Osteoblast (primary cell): ENCODE measurements at regions not wholly inside any gene's neighbourhood (a gene's known extent, or its start where the extent isn't known, plus 50 kb on each side); places are given as distances from the start of the nearest gene placed in this dataset.

Source experiments
- DNase-seq: peaks from one replicate; pipeline ENCODE4 v3.0.0; 2011; ENCODE audit warnings: low spot score, mixed read lengths; ENCODE audit not compliant: insufficient read length; ENCODE audit errors: missing footprints
- H2AFZ ChIP-seq: 2 replicates; pipeline ENCODE4 v1.6.0; 2011; ENCODE audit warnings: mild to moderate bottlenecking, low read length
- H3K27ac ChIP-seq: 2 replicates; pipeline ENCODE4 v1.5.1; 2011; ENCODE audit warnings: mild to moderate bottlenecking, low read depth, low read length, moderate library complexity
- H3K27me3 ChIP-seq: 2 replicates; pipeline ENCODE4 v1.6.0; 2012; ENCODE audit warnings: mild to moderate bottlenecking, control low read depth, inconsistent platforms, low read length, moderate library complexity; ENCODE audit not compliant: insufficient read depth
- H3K36me3 ChIP-seq: 2 replicates; pipeline ENCODE4 v1.5.1; 2011; ENCODE audit warnings: mild to moderate bottlenecking, low read length, control low read depth, moderate library complexity; ENCODE audit not compliant: insufficient read depth
- H3K4me1 ChIP-seq: 2 replicates; pipeline ENCODE4 v1.5.1; 2011; ENCODE audit warnings: mild to moderate bottlenecking, low read length, control low read depth, moderate library complexity; ENCODE audit not compliant: insufficient read depth
- H3K4me2 ChIP-seq: 2 replicates; pipeline ENCODE4 v1.6.0; 2011; ENCODE audit warnings: mild to moderate bottlenecking, low read length; ENCODE audit not compliant: insufficient read depth
- H3K4me3 ChIP-seq: fragments of 200-600 bp; sonication (generic); 3 replicates; pipeline ENCODE4 v1.5.1; 2012; ENCODE audit warnings: mild to moderate bottlenecking, low read length, inconsistent platforms; ENCODE audit not compliant: insufficient read depth
- H3K79me2 ChIP-seq: 2 replicates; pipeline ENCODE4 v1.6.0; 2012; ENCODE audit warnings: mild to moderate bottlenecking, low read length, control low read depth, inconsistent platforms; ENCODE audit not compliant: insufficient read depth
- H3K9me3 ChIP-seq: 2 replicates; pipeline ENCODE4 v1.5.1; 2011; ENCODE audit warnings: low read depth, low read length, control low read depth
- H4K20me1 ChIP-seq: 2 replicates; pipeline ENCODE4 v1.6.0; 2012; ENCODE audit warnings: mild to moderate bottlenecking, low read length, control low read depth; ENCODE audit not compliant: insufficient read depth
- CTCF ChIP-seq: IDR thresholded peaks from 2 replicates; pipeline ENCODE4 v1.5.1; 2011; ENCODE audit warnings: mild to moderate bottlenecking, low read depth, low read length, moderate library complexity; ENCODE audit errors: extremely low read depth

- H2AFZ ChIP-seq, result no peak overlapping the region
- H4K20me1 ChIP-seq, result no peaks in the 10 kb centered on the region
- no peak overlapping the region for H3K4me2 ChIP-seq
- no peaks in the 10 kb centered on the region for H3K79me2 ChIP-seq
- no peak overlapping the region for H3K4me3 ChIP-seq
- H3K27me3 ChIP-seq, result no peaks in the 10 kb centered on the region
- H3K4me1 ChIP-seq, result no peaks in the 10 kb centered on the region
- no peaks in the 10 kb centered on the region for H3K36me3 ChIP-seq
- H3K27ac ChIP-seq, result no peak overlapping the region
- no peaks in the 10 kb centered on the region for H3K9me3 ChIP-seq
- no peak for DNase-seq
- TF ChIP-seq CTCF, result no peak
These were observed 249.5 kb downstream of the RPS24 start for GRCh38 chr10:78283069-78283682.

GRCh38 chr10:78284381-78284780 lies 250.7 kb downstream of the RPS24 start:
- no peak overlapping the region for H2AFZ ChIP-seq
- no peaks in the 10 kb centered on the region for H4K20me1 ChIP-seq
- DNase-seq, result no peak
- H3K4me2 ChIP-seq, result no peak overlapping the region
- H3K4me1 ChIP-seq, result no peaks in the 10 kb centered on the region
- no peak for TF ChIP-seq CTCF
- no peak overlapping the region for H3K4me3 ChIP-seq
- H3K27ac ChIP-seq, result no peak overlapping the region
- H3K27me3 ChIP-seq, result no peaks in the 10 kb centered on the region
- no peaks in the 10 kb centered on the region for H3K79me2 ChIP-seq
- H3K36me3 ChIP-seq, result no peaks in the 10 kb centered on the region
- H3K9me3 ChIP-seq, result no peaks in the 10 kb centered on the region

- no peak for DNase-seq
- Histone ChIP-seq H3K4me1 (no peaks in the 10 kb centered on the region), H3K9me3 (no peaks in the 10 kb centered on the region), H3K36me3 (no peaks in the 10 kb centered on the region), H3K27me3 (no peaks in the 10 kb centered on the region), H4K20me1 (no peaks in the 10 kb centered on the region), H2AFZ (no peak overlapping the region), H3K4me3 (no peak overlapping the region), H3K27ac (no peak overlapping the region), H3K79me2 (no peaks in the 10 kb centered on the region), H3K4me2 (no peak overlapping the region)
- no peak for TF ChIP-seq CTCF
These were observed 251.6 kb downstream of the RPS24 start for GRCh38 chr10:78285226-78285625.

- Histone ChIP-seq H3K27ac (no peak overlapping the region), H3K27me3 (no peaks in the 10 kb centered on the region), H3K4me2 (no peak overlapping the region), H2AFZ (no peak overlapping the region), H3K79me2 (no peaks in the 10 kb centered on the region), H3K9me3 (no peaks in the 10 kb centered on the region), H3K4me1 (no peaks in the 10 kb centered on the region), H4K20me1 (no peaks in the 10 kb centered on the region), H3K36me3 (no peaks in the 10 kb centered on the region), H3K4me3 (no peak overlapping the region)
- no peak for TF ChIP-seq CTCF
- no peak for DNase-seq
These were observed 252.5 kb downstream of the RPS24 start for GRCh38 chr10:78286186-78286585.
